ENCODE measurements at regions not wholly inside any gene's neighbourhood (a gene's known extent, or its start where the extent isn't known, plus 50 kb on each side); places are given as distances from the start of the nearest gene placed in this dataset.
"Not testable (repeated sequence)": the region's sequence is repeated elsewhere in the genome, so short reads cannot be mapped to it uniquely, and the experiment has no call there.

GRCh38 chr21:15278279-15278678, 213.5 kb upstream of the NRIP1 start:
- DNase-seq (ENCODE audit: low read depth in 2 of 2) = no peak

GRCh38 chr21:15278851-15279250, 214.1 kb upstream of the NRIP1 start:
- DNase-seq (ENCODE audit: low read depth in 2 of 2) = no peak

GRCh38 chr21:15279482-15279881, 214.7 kb upstream of the NRIP1 start:
- no peak for DNase-seq (ENCODE audit: low read depth in 2 of 2)

- no peak for DNase-seq (ENCODE audit: low read depth in 2 of 2)
Measured at GRCh38 chr21:15281714-15282113, 216.9 kb upstream of the NRIP1 start.

- no peak for DNase-seq (ENCODE audit: low read depth in 2 of 2)
Measured at GRCh38 chr21:15282665-15283064, 217.9 kb upstream of the NRIP1 start.

GRCh38 chr21:15283138-15283537, 218.3 kb upstream of the NRIP1 start:
- no peak for DNase-seq (ENCODE audit: low read depth in 2 of 2)

GRCh38 chr21:15283789-15284188, 219.0 kb upstream of the NRIP1 start:
- no peak for DNase-seq (ENCODE audit: low read depth in 2 of 2)

- no peak for DNase-seq (ENCODE audit: low read depth in 2 of 2)
Measured at GRCh38 chr21:15285556-15285955, 220.8 kb upstream of the NRIP1 start.

- no peak for DNase-seq (ENCODE audit: low read depth in 2 of 2)
Measured at GRCh38 chr21:15289246-15289645, 224.4 kb upstream of the NRIP1 start.

- DNase-seq (ENCODE audit: low read depth in 2 of 2) = no peak
Measured at GRCh38 chr21:15289896-15290841, 225.4 kb upstream of the NRIP1 start.

- DNase-seq (ENCODE audit: low read depth in 2 of 2) = no peak
Measured at GRCh38 chr21:15291621-15292266, 226.9 kb upstream of the NRIP1 start.

- no peak for DNase-seq (ENCODE audit: low read depth in 2 of 2)
Measured at GRCh38 chr21:15293240-15293639, 228.4 kb upstream of the NRIP1 start.

GRCh38 chr21:15295875-15296274, 231.1 kb upstream of the NRIP1 start:
- no peak for DNase-seq (ENCODE audit: low read depth in 2 of 2)

- DNase-seq (ENCODE audit: low read depth in 2 of 2) = no peak
Measured at GRCh38 chr21:15297824-15298223, 233.0 kb upstream of the NRIP1 start.

- DNase-seq (ENCODE audit: low read depth in 2 of 2) = no peak
Measured at GRCh38 chr21:15298306-15298705, 233.5 kb upstream of the NRIP1 start.

GRCh38 chr21:15298755-15299154, 234.0 kb upstream of the NRIP1 start:
- DNase-seq (ENCODE audit: low read depth in 2 of 2) = not testable (repeated sequence)

- no peak for DNase-seq (ENCODE audit: low read depth in 2 of 2)
Measured at GRCh38 chr21:15300131-15300530, 235.3 kb upstream of the NRIP1 start.

- DNase-seq (ENCODE audit: low read depth in 2 of 2) = no peak
Measured at GRCh38 chr21:15301014-15301413, 236.2 kb upstream of the NRIP1 start.

- DNase-seq (ENCODE audit: low read depth in 2 of 2) = no peak
Measured at GRCh38 chr21:15301736-15302135, 236.9 kb upstream of the NRIP1 start.

- DNase-seq (ENCODE audit: low read depth in 2 of 2) = no peak
Measured at GRCh38 chr21:15306271-15306670, 241.5 kb upstream of the NRIP1 start.

GRCh38 chr21:15308333-15308732, 243.5 kb upstream of the NRIP1 start:
- DNase-seq (ENCODE audit: low read depth in 2 of 2) = no peak

GRCh38 chr21:15309022-15309590, 244.3 kb upstream of the NRIP1 start:
- no peak for DNase-seq (ENCODE audit: low read depth in 2 of 2)

- no peak for DNase-seq (ENCODE audit: low read depth in 2 of 2)
Measured at GRCh38 chr21:15309721-15310120, 244.9 kb upstream of the NRIP1 start.

Data from stimulated activated CD8-positive, alpha-beta memory T cell treated with anti-CD3 and anti-CD28 coated beads, Interleukin-15, amount 100 ng/mL, for 48 hours (primary cell).